ENCODE measurements at regions not wholly inside any gene's neighbourhood (a gene's known extent, or its start where the extent isn't known, plus 50 kb on each side); places are given as distances from the start of the nearest gene placed in this dataset.
A peak's percentile ranks its signal among the peaks of the same experiment; 100 is the strongest.

DNA sequence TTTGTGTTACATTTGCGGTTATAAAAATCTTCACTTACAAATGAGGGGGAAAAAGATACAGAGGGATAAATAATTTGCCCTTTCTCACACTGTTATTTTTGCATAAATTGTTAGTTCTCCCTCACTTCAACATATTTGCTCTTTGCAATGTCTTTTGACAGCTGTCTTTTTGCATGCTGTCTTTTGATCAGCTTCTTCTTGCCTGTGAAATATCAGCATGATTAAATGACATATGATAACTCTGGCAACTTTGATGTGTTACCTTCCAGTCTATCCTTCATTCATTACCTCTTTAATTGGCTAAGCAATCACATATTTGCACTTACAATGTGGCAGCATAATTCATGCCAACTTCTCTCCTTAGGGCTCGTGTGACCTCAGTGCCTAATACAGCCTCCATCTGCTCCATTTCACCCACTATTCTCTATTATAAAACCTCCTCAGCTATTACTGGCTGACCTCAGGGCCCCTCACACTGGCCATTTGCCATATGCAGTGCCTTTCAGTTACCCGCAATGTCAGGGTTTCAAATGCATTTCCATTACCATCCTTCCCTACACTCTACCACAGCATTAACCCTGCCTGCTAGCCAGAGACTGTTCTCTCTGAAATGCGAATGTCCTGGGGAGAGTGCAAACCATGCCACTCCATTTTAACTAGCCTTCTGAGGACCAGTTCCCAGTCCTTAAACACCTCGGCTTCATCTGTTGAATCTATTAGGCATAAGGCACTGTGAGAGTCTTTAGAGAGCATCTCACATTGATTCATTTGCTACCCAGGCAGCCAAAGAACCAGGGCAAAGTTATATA lies 1056.6 kb upstream of the CHAC2 start:
- TF ChIP-seq, protein P1, sequence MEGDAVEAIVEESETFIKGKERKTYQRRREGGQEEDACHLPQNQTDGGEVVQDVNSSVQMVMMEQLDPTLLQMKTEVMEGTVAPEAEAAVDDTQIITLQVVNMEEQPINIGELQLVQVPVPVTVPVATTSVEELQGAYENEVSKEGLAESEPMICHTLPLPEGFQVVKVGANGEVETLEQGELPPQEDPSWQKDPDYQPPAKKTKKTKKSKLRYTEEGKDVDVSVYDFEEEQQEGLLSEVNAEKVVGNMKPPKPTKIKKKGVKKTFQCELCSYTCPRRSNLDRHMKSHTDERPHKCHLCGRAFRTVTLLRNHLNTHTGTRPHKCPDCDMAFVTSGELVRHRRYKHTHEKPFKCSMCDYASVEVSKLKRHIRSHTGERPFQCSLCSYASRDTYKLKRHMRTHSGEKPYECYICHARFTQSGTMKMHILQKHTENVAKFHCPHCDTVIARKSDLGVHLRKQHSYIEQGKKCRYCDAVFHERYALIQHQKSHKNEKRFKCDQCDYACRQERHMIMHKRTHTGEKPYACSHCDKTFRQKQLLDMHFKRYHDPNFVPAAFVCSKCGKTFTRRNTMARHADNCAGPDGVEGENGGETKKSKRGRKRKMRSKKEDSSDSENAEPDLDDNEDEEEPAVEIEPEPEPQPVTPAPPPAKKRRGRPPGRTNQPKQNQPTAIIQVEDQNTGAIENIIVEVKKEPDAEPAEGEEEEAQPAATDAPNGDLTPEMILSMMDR (IDR thresholded peaks at IDR 0.05; ENCODE audit: low read depth, low read length): no peak
- no peak overlapping the region for H3K4me3 ChIP-seq (ENCODE audit: low read depth, low read length)
- no peak for DNase-seq (ENCODE audit: low read depth, low spot score)
- in situ Hi-C loops (cut with HindIII; ENCODE audit: low sequenced_read_pairs): no loop called here

DNA sequence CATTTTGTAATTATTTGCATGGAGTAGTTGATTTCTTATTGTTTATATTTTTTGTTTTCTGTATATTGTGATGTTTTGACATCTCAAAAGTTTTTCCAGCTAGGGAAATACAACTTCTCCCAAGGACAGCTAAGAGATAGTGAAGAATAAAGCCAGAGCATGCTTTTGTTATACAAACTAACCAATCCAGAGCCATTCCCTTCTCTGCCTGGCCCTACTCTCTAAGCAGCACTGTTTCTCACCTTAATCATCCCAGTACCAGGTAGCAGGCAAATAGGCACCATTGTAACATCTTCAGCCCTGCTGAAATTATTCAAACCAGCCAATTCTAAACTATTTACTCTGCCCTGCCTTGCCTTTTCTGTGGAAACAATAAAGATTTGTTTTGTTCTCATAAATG lies 1063.4 kb upstream of the CHAC2 start:
- in situ Hi-C loops (cut with HindIII; ENCODE audit: low sequenced_read_pairs): no loop called here
- TF ChIP-seq, protein P1 (IDR thresholded peaks at IDR 0.05; ENCODE audit: low read depth, low read length): no peak
- H3K4me3 ChIP-seq (ENCODE audit: low read depth, low read length): no peak overlapping the region
- no peak for DNase-seq (ENCODE audit: low read depth, low spot score)

DNA sequence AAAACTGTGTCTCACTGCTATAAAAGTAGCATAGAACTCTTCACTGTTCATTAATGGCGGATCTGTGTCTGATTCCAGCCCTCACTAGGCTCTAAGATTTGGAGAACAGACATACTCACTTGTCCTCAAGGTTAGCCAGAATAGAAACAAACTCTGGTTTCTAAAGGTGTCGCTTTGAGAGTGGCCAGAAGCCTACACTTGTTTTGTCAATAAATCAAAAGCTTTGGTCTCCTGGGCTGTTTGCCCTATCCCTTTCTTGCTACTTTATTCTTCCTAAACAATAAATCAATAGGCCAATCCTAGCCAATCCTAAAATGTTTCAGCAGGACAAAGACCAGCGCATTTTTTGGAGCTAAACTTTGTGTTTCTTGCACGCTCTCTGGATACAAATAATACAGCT lies 1064.6 kb upstream of the CHAC2 start:
- H3K4me3 ChIP-seq (ENCODE audit: low read depth, low read length): no peak overlapping the region
- TF ChIP-seq, protein P1 (IDR thresholded peaks at IDR 0.05; ENCODE audit: low read depth, low read length): no peak
- no peak for DNase-seq (ENCODE audit: low read depth, low spot score)
- in situ Hi-C loops (cut with HindIII; ENCODE audit: low sequenced_read_pairs): no loop called here

DNA sequence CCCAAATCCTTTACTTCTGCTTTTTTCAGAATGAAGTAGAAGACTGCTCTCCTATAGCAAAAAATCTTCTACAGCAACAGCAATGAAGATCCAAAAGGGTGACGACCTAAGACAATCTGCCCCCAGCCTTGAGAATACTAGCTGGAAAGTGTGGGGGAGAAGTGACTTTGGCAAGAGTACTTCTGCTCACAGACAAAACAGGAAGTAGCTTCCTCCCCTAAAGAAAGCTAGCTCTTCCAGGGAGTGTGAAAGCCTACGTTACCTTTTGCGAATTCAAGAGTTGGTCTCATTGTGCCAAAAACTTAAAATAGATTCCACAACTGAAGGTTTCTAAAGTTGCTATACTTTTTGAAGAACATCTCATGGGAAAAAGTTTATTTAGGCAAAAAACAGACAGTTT lies 1069.2 kb upstream of the CHAC2 start:
- TF ChIP-seq, protein P1 (IDR thresholded peaks at IDR 0.05; ENCODE audit: low read depth, low read length): no peak
- DNase-seq (ENCODE audit: low read depth, low spot score): no peak
- in situ Hi-C loops (cut with HindIII; ENCODE audit: low sequenced_read_pairs): no loop called here
- no peak overlapping the region for H3K4me3 ChIP-seq (ENCODE audit: low read depth, low read length)

DNA sequence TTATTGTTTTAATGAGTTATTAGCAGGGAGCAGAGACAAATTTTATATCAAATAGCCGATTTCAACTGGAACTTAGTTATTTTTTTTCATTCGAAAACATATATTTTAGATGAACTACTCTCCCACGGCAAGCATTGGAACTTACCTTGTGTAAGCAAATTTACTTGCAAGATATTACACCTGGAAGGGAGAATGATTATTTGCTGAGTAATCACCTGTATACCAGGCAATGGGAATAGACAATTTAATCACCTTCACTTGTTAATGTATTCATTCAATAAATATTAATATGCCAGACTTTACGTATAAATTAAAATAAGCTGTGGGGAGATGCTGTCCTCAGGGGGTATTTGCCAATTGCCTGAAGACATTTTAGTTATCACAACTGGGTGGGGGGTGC lies 1069.9 kb upstream of the CHAC2 start:
- in situ Hi-C loops (cut with HindIII; ENCODE audit: low sequenced_read_pairs): no loop called here
- H3K4me3 ChIP-seq (ENCODE audit: low read depth, low read length): no peak overlapping the region
- TF ChIP-seq, protein P1 (IDR thresholded peaks at IDR 0.05; ENCODE audit: low read depth, low read length): no peak
- no peak for DNase-seq (ENCODE audit: low read depth, low spot score)

DNA sequence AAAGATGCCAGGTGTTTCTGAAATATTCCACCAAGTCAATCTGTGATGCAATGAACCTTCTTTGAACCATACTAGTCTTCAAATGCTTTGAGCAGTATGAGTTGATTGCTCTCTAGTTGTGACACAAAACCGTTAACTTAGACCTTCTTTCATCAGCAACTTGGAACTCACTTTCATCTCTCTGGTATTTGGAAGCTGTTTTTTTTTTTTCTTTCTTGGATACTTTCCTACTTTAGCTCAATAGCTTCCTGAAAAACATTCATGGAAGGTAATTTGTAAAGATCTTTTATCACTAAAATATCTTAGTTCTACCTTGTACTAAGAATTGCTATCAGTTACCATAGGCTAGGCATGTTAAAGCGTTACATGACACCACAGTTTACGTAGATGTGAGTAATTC lies 1071.9 kb upstream of the CHAC2 start:
- peak; percentile 18 for DNase-seq (ENCODE audit: low read depth, low spot score)
- in situ Hi-C loops (cut with HindIII; ENCODE audit: low sequenced_read_pairs): no loop called here
- TF ChIP-seq, protein P1 (IDR thresholded peaks at IDR 0.05; ENCODE audit: low read depth, low read length): no peak
- H3K4me3 ChIP-seq (ENCODE audit: low read depth, low read length): no peak overlapping the region
